ENCODE measurements at regions not wholly inside any gene's neighbourhood (a gene's known extent, or its start where the extent isn't known, plus 50 kb on each side); places are given as distances from the start of the nearest gene placed in this dataset.

GRCh38 chr13:47474839-47475238 is 526.2 kb downstream of the SUCLA2 start:
- H3K27me3 ChIP-seq (ENCODE audit: control insufficient read depth, insufficient read depth, low read length), result no peaks in the 10 kb centered on the region
- no peak overlapping the region for H3K4me3 ChIP-seq (ENCODE audit: low read length)
- H3K27ac ChIP-seq (ENCODE audit: low read length), result no peak overlapping the region
- no peaks in the 10 kb centered on the region for H3K4me1 ChIP-seq (ENCODE audit: control insufficient read depth, insufficient read depth, low read length)
- H3K36me3 ChIP-seq (ENCODE audit: control insufficient read depth, insufficient read depth, low read length), result no peaks in the 10 kb centered on the region
- no peak for DNase-seq
- no peaks in the 10 kb centered on the region for H3K9me3 ChIP-seq (replicated peaks; ENCODE audit: control insufficient read depth, low read depth, low read length)
- no CpG with 5 or more reads among the region's 8 CpGs for WGBS (ENCODE audit: insufficient coverage)

- no peak for DNase-seq
- Histone ChIP-seq H3K36me3 (ENCODE audit: control insufficient read depth, insufficient read depth, low read length) (no peaks in the 10 kb centered on the region), H3K27ac (ENCODE audit: low read length) (no peak overlapping the region), H3K9me3 (replicated peaks; ENCODE audit: control insufficient read depth, low read depth, low read length) (no peaks in the 10 kb centered on the region), H3K4me1 (ENCODE audit: control insufficient read depth, insufficient read depth, low read length) (no peaks in the 10 kb centered on the region), H3K27me3 (ENCODE audit: control insufficient read depth, insufficient read depth, low read length) (no peaks in the 10 kb centered on the region), H3K4me3 (ENCODE audit: low read length) (no peak overlapping the region)
- no CpG with 5 or more reads among the region's 2 CpGs for WGBS (ENCODE audit: insufficient coverage)
Measured at GRCh38 chr13:47474326-47474725, 526.7 kb downstream of the SUCLA2 start.

- Histone ChIP-seq H3K4me1 (ENCODE audit: control insufficient read depth, insufficient read depth, low read length) (no peaks in the 10 kb centered on the region), H3K36me3 (ENCODE audit: control insufficient read depth, insufficient read depth, low read length) (no peaks in the 10 kb centered on the region), H3K4me3 (ENCODE audit: low read length) (no peak overlapping the region), H3K27ac (ENCODE audit: low read length) (no peak overlapping the region), H3K27me3 (ENCODE audit: control insufficient read depth, insufficient read depth, low read length) (no peaks in the 10 kb centered on the region), H3K9me3 (replicated peaks; ENCODE audit: control insufficient read depth, low read depth, low read length) (no peaks in the 10 kb centered on the region)
- WGBS (ENCODE audit: insufficient coverage), result no CpG with 5 or more reads among the region's 2 CpGs
- no peak for DNase-seq
Measured at GRCh38 chr13:47472516-47472915, 528.6 kb downstream of the SUCLA2 start.

- H3K27me3 ChIP-seq (ENCODE audit: control insufficient read depth, insufficient read depth, low read length), result no peaks in the 10 kb centered on the region
- H3K36me3 ChIP-seq (ENCODE audit: control insufficient read depth, insufficient read depth, low read length), result no peaks in the 10 kb centered on the region
- H3K4me3 ChIP-seq (ENCODE audit: low read length), result no peak overlapping the region
- 68% methylated on average over 3 of the region's 6 CpGs for WGBS (ENCODE audit: insufficient coverage)
- H3K9me3 ChIP-seq (replicated peaks; ENCODE audit: control insufficient read depth, low read depth, low read length), result no peaks in the 10 kb centered on the region
- H3K4me1 ChIP-seq (ENCODE audit: control insufficient read depth, insufficient read depth, low read length), result no peaks in the 10 kb centered on the region
- no peak overlapping the region for H3K27ac ChIP-seq (ENCODE audit: low read length)
- no peak for DNase-seq
Measured at GRCh38 chr13:47463726-47464125, 537.3 kb downstream of the SUCLA2 start.

- no peaks in the 10 kb centered on the region for H3K9me3 ChIP-seq (replicated peaks; ENCODE audit: control insufficient read depth, low read depth, low read length)
- no peaks in the 10 kb centered on the region for H3K27me3 ChIP-seq (ENCODE audit: control insufficient read depth, insufficient read depth, low read length)
- H3K27ac ChIP-seq (ENCODE audit: low read length), result no peak overlapping the region
- H3K4me1 ChIP-seq (ENCODE audit: control insufficient read depth, insufficient read depth, low read length), result no peaks in the 10 kb centered on the region
- no peak overlapping the region for H3K4me3 ChIP-seq (ENCODE audit: low read length)
- no peaks in the 10 kb centered on the region for H3K36me3 ChIP-seq (ENCODE audit: control insufficient read depth, insufficient read depth, low read length)
- DNase-seq, result no peak
- 83% methylated on average over 1 of the region's 2 CpGs for WGBS (ENCODE audit: insufficient coverage)
Measured at GRCh38 chr13:47463002-47463401, 538.1 kb downstream of the SUCLA2 start.

- no peaks in the 10 kb centered on the region for H3K9me3 ChIP-seq (replicated peaks; ENCODE audit: control insufficient read depth, low read depth, low read length)
- H3K4me3 ChIP-seq (ENCODE audit: low read length), result no peak overlapping the region
- no peaks in the 10 kb centered on the region for H3K4me1 ChIP-seq (ENCODE audit: control insufficient read depth, insufficient read depth, low read length)
- WGBS (ENCODE audit: insufficient coverage), result no CpG with 5 or more reads among the region's 1 CpG
- no peak overlapping the region for H3K27ac ChIP-seq (ENCODE audit: low read length)
- H3K27me3 ChIP-seq (ENCODE audit: control insufficient read depth, insufficient read depth, low read length), result no peaks in the 10 kb centered on the region
- H3K36me3 ChIP-seq (ENCODE audit: control insufficient read depth, insufficient read depth, low read length), result no peaks in the 10 kb centered on the region
- no peak for DNase-seq
Measured at GRCh38 chr13:47461816-47462215, 539.3 kb downstream of the SUCLA2 start.

GRCh38 chr13:47459512-47459911 is 541.6 kb downstream of the SUCLA2 start:
- Histone ChIP-seq H3K4me1 (ENCODE audit: control insufficient read depth, insufficient read depth, low read length) (no peaks in the 10 kb centered on the region), H3K4me3 (ENCODE audit: low read length) (no peak overlapping the region), H3K27me3 (ENCODE audit: control insufficient read depth, insufficient read depth, low read length) (no peaks in the 10 kb centered on the region), H3K9me3 (replicated peaks; ENCODE audit: control insufficient read depth, low read depth, low read length) (no peaks in the 10 kb centered on the region), H3K27ac (ENCODE audit: low read length) (no peak overlapping the region), H3K36me3 (ENCODE audit: control insufficient read depth, insufficient read depth, low read length) (no peaks in the 10 kb centered on the region)
- peak; percentile 36 for DNase-seq
- no CpG with 5 or more reads among the region's 2 CpGs for WGBS (ENCODE audit: insufficient coverage)

GRCh38 chr13:47457626-47458025 is 543.4 kb downstream of the SUCLA2 start:
- Histone ChIP-seq H3K4me3 (ENCODE audit: low read length) (no peak overlapping the region), H3K27ac (ENCODE audit: low read length) (no peak overlapping the region), H3K27me3 (ENCODE audit: control insufficient read depth, insufficient read depth, low read length) (no peaks in the 10 kb centered on the region), H3K4me1 (ENCODE audit: control insufficient read depth, insufficient read depth, low read length) (no peaks in the 10 kb centered on the region), H3K9me3 (replicated peaks; ENCODE audit: control insufficient read depth, low read depth, low read length) (no peaks in the 10 kb centered on the region), H3K36me3 (ENCODE audit: control insufficient read depth, insufficient read depth, low read length) (no peaks in the 10 kb centered on the region)
- DNase-seq, result no peak

GRCh38 chr13:47455626-47456025 is 545.4 kb downstream of the SUCLA2 start:
- Histone ChIP-seq H3K27me3 (ENCODE audit: control insufficient read depth, insufficient read depth, low read length) (no peaks in the 10 kb centered on the region), H3K4me1 (ENCODE audit: control insufficient read depth, insufficient read depth, low read length) (no peaks in the 10 kb centered on the region), H3K36me3 (ENCODE audit: control insufficient read depth, insufficient read depth, low read length) (no peaks in the 10 kb centered on the region), H3K9me3 (replicated peaks; ENCODE audit: control insufficient read depth, low read depth, low read length) (no peaks in the 10 kb centered on the region), H3K4me3 (ENCODE audit: low read length) (no peak overlapping the region), H3K27ac (ENCODE audit: low read length) (no peak overlapping the region)
- DNase-seq, result no peak

- 57% methylated on average over 2 of the region's 3 CpGs for WGBS (ENCODE audit: insufficient coverage)
- Histone ChIP-seq H3K27ac (ENCODE audit: low read length) (no peak overlapping the region), H3K9me3 (replicated peaks; ENCODE audit: control insufficient read depth, low read depth, low read length) (no peaks in the 10 kb centered on the region), H3K4me3 (ENCODE audit: low read length) (no peak overlapping the region), H3K36me3 (ENCODE audit: control insufficient read depth, insufficient read depth, low read length) (no peaks in the 10 kb centered on the region), H3K27me3 (ENCODE audit: control insufficient read depth, insufficient read depth, low read length) (no peaks in the 10 kb centered on the region), H3K4me1 (ENCODE audit: control insufficient read depth, insufficient read depth, low read length) (no peaks in the 10 kb centered on the region)
- no peak for DNase-seq
Measured at GRCh38 chr13:47454986-47455385, 546.1 kb downstream of the SUCLA2 start.

GRCh38 chr13:47437406-47437805 is 540.6 kb upstream of the HTR2A start:
- DNase-seq, result no peak
- WGBS (ENCODE audit: insufficient coverage), result no CpG with 5 or more reads among the region's 2 CpGs
- H3K27me3 ChIP-seq (ENCODE audit: control insufficient read depth, insufficient read depth, low read length), result no peaks in the 10 kb centered on the region
- H3K4me1 ChIP-seq (ENCODE audit: control insufficient read depth, insufficient read depth, low read length), result no peaks in the 10 kb centered on the region
- no peaks in the 10 kb centered on the region for H3K36me3 ChIP-seq (ENCODE audit: control insufficient read depth, insufficient read depth, low read length)
- no peak overlapping the region for H3K27ac ChIP-seq (ENCODE audit: low read length)
- no peak overlapping the region for H3K4me3 ChIP-seq (ENCODE audit: low read length)
- no peaks in the 10 kb centered on the region for H3K9me3 ChIP-seq (replicated peaks; ENCODE audit: control insufficient read depth, low read depth, low read length)

All from muscle of leg (tissue), 3 donors.